Liver (tissue), 3 donors: ENCODE measurements at regions not wholly inside any gene's neighbourhood (a gene's known extent, or its start where the extent isn't known, plus 50 kb on each side); places are given as distances from the start of the nearest gene placed in this dataset.

Experiments used
- ATF3 ChIP-seq: IDR thresholded peaks from 2 replicates; pipeline ENCODE4 v1.6.1; 2016; ENCODE audit warnings: antibody characterized with exemption
- EGR1 ChIP-seq, 2 donors: IDR thresholded peaks; 2 replicates each; pipeline ENCODE4 v1.6.1; 2016 to 2018; ENCODE audit warnings: antibody characterized with exemption in 2 of 2, low read depth in 2 of 2
- GABPA ChIP-seq, 2 donors: IDR thresholded peaks in 1 of 2; conservative IDR thresholded peaks in 1 of 2; 2 replicates each; pipeline ENCODE4 v1.6.1; 2016; ENCODE audit warnings: antibody characterized with exemption in 2 of 2, mild to moderate bottlenecking in 1 of 2, moderate library complexity in 1 of 2
- HNF4G ChIP-seq: IDR thresholded peaks from 2 replicates; pipeline ENCODE4 v1.6.1; 2016; ENCODE audit warnings: antibody characterized with exemption
- MAX ChIP-seq: IDR thresholded peaks from 2 replicates; pipeline ENCODE4 v1.6.1; 2016; ENCODE audit warnings: antibody characterized with exemption
- RAD21 ChIP-seq, 2 donors: IDR thresholded peaks; 2 replicates each; pipeline ENCODE4 v1.6.1; 2016; ENCODE audit warnings: antibody characterized with exemption in 2 of 2, mild to moderate bottlenecking in 2 of 2
- REST ChIP-seq: IDR thresholded peaks from 2 replicates; pipeline ENCODE4 v1.6.1; 2016; ENCODE audit warnings: antibody characterized with exemption, mild to moderate bottlenecking
- SP1 ChIP-seq: IDR thresholded peaks from 2 replicates; pipeline ENCODE4 v1.6.1; 2018; ENCODE audit warnings: antibody characterized with exemption, mild to moderate bottlenecking
- TAF1 ChIP-seq: conservative IDR thresholded peaks from 2 replicates; pipeline ENCODE4 v1.6.1; 2016; ENCODE audit warnings: antibody characterized with exemption, mild to moderate bottlenecking
- TF ChIP-seq, protein P1 (sequence below): fragments of 150-350 bp; IDR thresholded peaks from 2 replicates; pipeline ENCODE4 v1.5.1; 2017; ENCODE audit warnings: improper control_type of control experiment, low read depth, low read length; ENCODE audit not compliant: missing input control
- TF ChIP-seq, protein P2 (sequence below): IDR thresholded peaks from 2 replicates; pipeline ENCODE4 v1.6.1; 2016; ENCODE audit warnings: antibody characterized with exemption
- donor health status: healthy.
- donor health status: healthy.

- TF ChIP-seq, protein P1, sequence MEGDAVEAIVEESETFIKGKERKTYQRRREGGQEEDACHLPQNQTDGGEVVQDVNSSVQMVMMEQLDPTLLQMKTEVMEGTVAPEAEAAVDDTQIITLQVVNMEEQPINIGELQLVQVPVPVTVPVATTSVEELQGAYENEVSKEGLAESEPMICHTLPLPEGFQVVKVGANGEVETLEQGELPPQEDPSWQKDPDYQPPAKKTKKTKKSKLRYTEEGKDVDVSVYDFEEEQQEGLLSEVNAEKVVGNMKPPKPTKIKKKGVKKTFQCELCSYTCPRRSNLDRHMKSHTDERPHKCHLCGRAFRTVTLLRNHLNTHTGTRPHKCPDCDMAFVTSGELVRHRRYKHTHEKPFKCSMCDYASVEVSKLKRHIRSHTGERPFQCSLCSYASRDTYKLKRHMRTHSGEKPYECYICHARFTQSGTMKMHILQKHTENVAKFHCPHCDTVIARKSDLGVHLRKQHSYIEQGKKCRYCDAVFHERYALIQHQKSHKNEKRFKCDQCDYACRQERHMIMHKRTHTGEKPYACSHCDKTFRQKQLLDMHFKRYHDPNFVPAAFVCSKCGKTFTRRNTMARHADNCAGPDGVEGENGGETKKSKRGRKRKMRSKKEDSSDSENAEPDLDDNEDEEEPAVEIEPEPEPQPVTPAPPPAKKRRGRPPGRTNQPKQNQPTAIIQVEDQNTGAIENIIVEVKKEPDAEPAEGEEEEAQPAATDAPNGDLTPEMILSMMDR = no peak
- TF ChIP-seq EGR1 (IDR thresholded peaks at IDR 0.05; ENCODE audit: low read depth in 2 of 2) = no peak
- TF ChIP-seq ATF3 = no peak
- no peak for TF ChIP-seq REST
- no peak for TF ChIP-seq RAD21 (IDR thresholded peaks at IDR 0.05)
- TF ChIP-seq, protein P2, sequence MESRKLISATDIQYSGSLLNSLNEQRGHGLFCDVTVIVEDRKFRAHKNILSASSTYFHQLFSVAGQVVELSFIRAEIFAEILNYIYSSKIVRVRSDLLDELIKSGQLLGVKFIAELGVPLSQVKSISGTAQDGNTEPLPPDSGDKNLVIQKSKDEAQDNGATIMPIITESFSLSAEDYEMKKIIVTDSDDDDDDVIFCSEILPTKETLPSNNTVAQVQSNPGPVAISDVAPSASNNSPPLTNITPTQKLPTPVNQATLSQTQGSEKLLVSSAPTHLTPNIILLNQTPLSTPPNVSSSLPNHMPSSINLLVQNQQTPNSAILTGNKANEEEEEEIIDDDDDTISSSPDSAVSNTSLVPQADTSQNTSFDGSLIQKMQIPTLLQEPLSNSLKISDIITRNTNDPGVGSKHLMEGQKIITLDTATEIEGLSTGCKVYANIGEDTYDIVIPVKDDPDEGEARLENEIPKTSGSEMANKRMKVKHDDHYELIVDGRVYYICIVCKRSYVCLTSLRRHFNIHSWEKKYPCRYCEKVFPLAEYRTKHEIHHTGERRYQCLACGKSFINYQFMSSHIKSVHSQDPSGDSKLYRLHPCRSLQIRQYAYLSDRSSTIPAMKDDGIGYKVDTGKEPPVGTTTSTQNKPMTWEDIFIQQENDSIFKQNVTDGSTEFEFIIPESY = no peak
- TF ChIP-seq TAF1 = no peak
- no peak for TF ChIP-seq MAX
- no peak for TF ChIP-seq SP1
- TF ChIP-seq HNF4G = no peak
- no peak for TF ChIP-seq GABPA (IDR thresholded peaks at IDR 0.05 in 1 of 2, conservative IDR thresholded peaks at IDR 0.05 in 1 of 2)
Measured at GRCh38 chr6:169382735-169383134, 129.1 kb upstream of the THBS2 start.
